Fibroblast of lung (primary cell): ENCODE measurements at regions not wholly inside any gene's neighbourhood (a gene's known extent, or its start where the extent isn't known, plus 50 kb on each side); places are given as distances from the start of the nearest gene placed in this dataset.

Source experiments
- DNase-seq, 2 donors: peaks; one replicate each; pipeline versions ENCODE4 v3.0.0 to v3.0.0-alpha.2; 2010; ENCODE audit warnings: low read depth in 2 of 2
- H2AFZ ChIP-seq: 2 replicates; pipeline ENCODE4 v1.5.1; 2012; ENCODE audit warnings: low read length, control low read depth, inconsistent platforms
- H3K27ac ChIP-seq: 2 replicates; pipeline ENCODE4 v1.5.1; 2011; ENCODE audit warnings: low read length, control low read depth; ENCODE audit not compliant: insufficient read depth
- H3K27me3 ChIP-seq: 2 replicates; pipeline ENCODE4 v1.5.1; 2011; ENCODE audit warnings: mild to moderate bottlenecking, low read length; ENCODE audit not compliant: control insufficient read depth, insufficient read depth
- H3K36me3 ChIP-seq: 2 replicates; pipeline ENCODE4 v1.5.1; 2011; ENCODE audit warnings: low read length; ENCODE audit not compliant: control insufficient read depth, insufficient read depth
- H3K4me1 ChIP-seq: 2 replicates; pipeline ENCODE4 v1.5.1; 2011; ENCODE audit warnings: low read length; ENCODE audit not compliant: control insufficient read depth, insufficient read depth; ENCODE audit errors: extremely low read depth
- H3K4me2 ChIP-seq: 2 replicates; pipeline ENCODE4 v1.5.1; 2011; ENCODE audit warnings: low read length, control low read depth; ENCODE audit not compliant: insufficient read depth; ENCODE audit errors: extremely low read depth
- H3K4me3 ChIP-seq, 4 experiments: fragments of 200-600 bp in 1 of 4; sonication (generic) in 1 of 4; replicated peaks in 1 of 4; 2 replicates each; pipeline ENCODE4 v1.5.1; 2011 to 2016; ENCODE audit warnings: low read length in 4 of 4, low read depth in 3 of 4, mild to moderate bottlenecking in 3 of 4, control low read depth in 2 of 4, inconsistent platforms in 1 of 4, mixed read lengths in 1 of 4; ENCODE audit not compliant: insufficient read depth in 1 of 4; ENCODE audit errors: control extremely low read depth in 1 of 4
- H3K79me2 ChIP-seq: 2 replicates; pipeline ENCODE4 v1.5.1; 2012; ENCODE audit warnings: mild to moderate bottlenecking, low read length, inconsistent platforms; ENCODE audit not compliant: control insufficient read depth, insufficient read depth
- H3K9ac ChIP-seq: 2 replicates; pipeline ENCODE4 v1.5.1; 2011; ENCODE audit warnings: mild to moderate bottlenecking, low read length, control low read depth; ENCODE audit not compliant: insufficient read depth
- H3K9me3 ChIP-seq: 2 replicates; pipeline ENCODE4 v1.5.1; 2012; ENCODE audit warnings: low read depth, low read length; ENCODE audit not compliant: control insufficient read depth, insufficient read depth
- H4K20me1 ChIP-seq: 2 replicates; pipeline ENCODE4 v1.5.1; 2011; ENCODE audit warnings: low read length; ENCODE audit not compliant: control insufficient read depth, insufficient read depth; ENCODE audit errors: extremely low read depth
- EZH2 ChIP-seq: IDR thresholded peaks from 2 replicates; pipeline ENCODE4 v1.5.1; 2012; ENCODE audit warnings: low read length, control low read depth, mild to moderate bottlenecking; ENCODE audit errors: missing control alignments
- TF ChIP-seq, protein P1 (sequence below), 2 donors: IDR thresholded peaks in 1 of 2; conservative IDR thresholded peaks in 1 of 2; 1 replicate in 1 of 2; 2 replicates in 1 of 2; pipeline ENCODE4 v1.5.1; 2011 to 2012; ENCODE audit warnings: low read length in 2 of 2, control low read depth in 1 of 2, inconsistent platforms in 1 of 2, low read depth in 1 of 2, mild to moderate bottlenecking in 1 of 2

DNA sequence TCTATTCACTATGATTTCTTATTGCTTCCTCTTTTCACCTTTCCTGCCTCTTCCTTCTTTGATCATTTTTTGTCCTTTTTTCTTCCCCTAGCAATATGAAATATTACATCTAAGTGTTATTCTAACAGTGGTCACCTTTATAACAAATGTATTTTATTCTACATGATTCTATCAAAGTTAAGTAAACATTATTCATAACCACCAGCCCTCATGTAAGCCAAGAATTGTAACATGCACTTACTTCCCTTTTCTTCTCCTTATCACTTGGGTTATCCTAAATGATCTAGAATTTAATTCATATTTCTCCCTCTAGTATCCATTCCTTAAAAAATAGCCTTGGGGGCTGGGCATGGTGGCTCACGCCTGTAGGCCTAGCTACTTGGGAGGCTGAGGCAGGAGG, 88.3 kb upstream of the SLC22A23 start:
- Histone ChIP-seq H3K4me1 (no peaks in the 10 kb centered on the region), H2AFZ (no peak overlapping the region), H4K20me1 (no peaks in the 10 kb centered on the region), H3K27ac (no peak overlapping the region), H3K27me3 (peaks cover 2% of the 10 kb centered on the region), H3K9ac (no peak overlapping the region), H3K9me3 (no peaks in the 10 kb centered on the region), H3K4me2 (no peak overlapping the region), H3K79me2 (no peaks in the 10 kb centered on the region), H3K4me3 (no peak overlapping the region), H3K36me3 (no peaks in the 10 kb centered on the region)
- TF ChIP-seq, protein P1, sequence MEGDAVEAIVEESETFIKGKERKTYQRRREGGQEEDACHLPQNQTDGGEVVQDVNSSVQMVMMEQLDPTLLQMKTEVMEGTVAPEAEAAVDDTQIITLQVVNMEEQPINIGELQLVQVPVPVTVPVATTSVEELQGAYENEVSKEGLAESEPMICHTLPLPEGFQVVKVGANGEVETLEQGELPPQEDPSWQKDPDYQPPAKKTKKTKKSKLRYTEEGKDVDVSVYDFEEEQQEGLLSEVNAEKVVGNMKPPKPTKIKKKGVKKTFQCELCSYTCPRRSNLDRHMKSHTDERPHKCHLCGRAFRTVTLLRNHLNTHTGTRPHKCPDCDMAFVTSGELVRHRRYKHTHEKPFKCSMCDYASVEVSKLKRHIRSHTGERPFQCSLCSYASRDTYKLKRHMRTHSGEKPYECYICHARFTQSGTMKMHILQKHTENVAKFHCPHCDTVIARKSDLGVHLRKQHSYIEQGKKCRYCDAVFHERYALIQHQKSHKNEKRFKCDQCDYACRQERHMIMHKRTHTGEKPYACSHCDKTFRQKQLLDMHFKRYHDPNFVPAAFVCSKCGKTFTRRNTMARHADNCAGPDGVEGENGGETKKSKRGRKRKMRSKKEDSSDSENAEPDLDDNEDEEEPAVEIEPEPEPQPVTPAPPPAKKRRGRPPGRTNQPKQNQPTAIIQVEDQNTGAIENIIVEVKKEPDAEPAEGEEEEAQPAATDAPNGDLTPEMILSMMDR (conservative IDR thresholded peaks at IDR 0.05 in 1 of 2, IDR thresholded peaks at IDR 0.05 in 1 of 2; ENCODE audit: low read depth in 1 of 2, low read length in 2 of 2): no peak
- DNase-seq: no peak

DNA sequence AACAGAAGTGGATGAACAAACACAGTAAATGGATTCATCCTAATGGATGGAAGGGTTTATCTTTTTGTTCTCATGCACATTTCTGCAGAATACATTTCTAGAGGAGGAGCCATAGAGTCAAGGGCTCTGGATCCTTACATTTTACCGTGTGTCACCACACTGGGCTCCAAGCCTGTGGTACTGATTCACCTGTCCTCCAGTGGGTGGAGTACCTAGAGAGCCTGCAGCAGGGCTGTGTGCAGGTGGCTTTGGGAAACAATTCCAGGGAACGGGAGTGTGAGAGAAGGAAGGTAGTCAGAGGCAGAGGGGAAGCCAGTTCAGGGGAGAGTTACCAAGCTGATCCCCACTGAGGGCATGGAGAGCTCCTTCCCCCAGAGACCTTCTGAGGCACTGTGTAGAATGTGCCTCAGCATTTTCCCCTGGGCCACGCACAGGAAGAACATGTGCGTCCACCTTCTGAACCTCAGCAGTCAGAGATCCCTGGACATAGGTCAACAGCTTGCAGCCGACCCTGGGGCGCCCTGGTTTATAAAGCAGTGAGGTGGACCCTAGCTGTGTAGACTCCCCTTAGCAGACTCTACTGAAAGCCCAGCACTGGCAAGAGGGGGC, 85.3 kb upstream of the SLC22A23 start:
- no peak for DNase-seq
- no peaks in the 10 kb centered on the region for H4K20me1 ChIP-seq
- no peaks in the 10 kb centered on the region for H3K79me2 ChIP-seq
- H3K9me3 ChIP-seq: no peaks in the 10 kb centered on the region
- H3K4me3 ChIP-seq: no peak overlapping the region
- H3K9ac ChIP-seq: no peak overlapping the region
- no peaks in the 10 kb centered on the region for H3K4me1 ChIP-seq
- H3K4me2 ChIP-seq: no peak overlapping the region
- no peaks in the 10 kb centered on the region for H3K36me3 ChIP-seq
- TF ChIP-seq EZH2: no peak
- TF ChIP-seq, protein P1 (conservative IDR thresholded peaks at IDR 0.05 in 1 of 2, IDR thresholded peaks at IDR 0.05 in 1 of 2; ENCODE audit: low read depth in 1 of 2, low read length in 2 of 2): no peak
- H3K27me3 ChIP-seq: peaks cover 10% of the 10 kb centered on the region
- H3K27ac ChIP-seq: no peak overlapping the region
- no peak overlapping the region for H2AFZ ChIP-seq

DNA sequence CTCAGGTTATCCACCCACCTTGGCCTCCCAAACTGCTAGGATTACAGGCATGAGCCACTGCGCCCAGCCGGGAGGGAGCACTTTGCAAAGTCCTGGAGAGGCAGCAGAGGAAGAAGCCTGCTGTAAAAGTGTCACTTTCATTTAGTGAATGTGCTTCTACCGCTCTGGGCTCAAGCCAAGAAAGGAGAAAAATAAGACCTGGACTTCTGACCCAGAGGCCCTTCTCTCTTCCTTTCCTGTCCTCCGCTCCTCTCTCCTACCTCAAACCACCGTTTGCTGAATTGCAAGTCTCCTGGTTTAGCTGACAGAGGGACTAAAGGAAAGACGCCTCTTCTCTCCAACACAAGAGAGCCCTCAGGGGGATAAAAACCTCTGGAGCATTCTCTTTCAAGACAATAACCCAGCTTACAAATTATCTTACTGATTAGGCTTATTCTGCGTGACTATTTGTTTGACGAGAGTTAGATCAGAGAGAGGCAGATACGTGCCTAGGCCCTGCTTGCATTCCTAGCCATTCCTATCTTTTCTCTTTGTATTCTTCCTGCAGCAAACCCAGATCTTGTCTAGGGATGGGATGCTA, 84.2 kb upstream of the SLC22A23 start:
- no peak overlapping the region for H3K4me3 ChIP-seq
- H3K4me1 ChIP-seq: no peaks in the 10 kb centered on the region
- DNase-seq: no peak
- H3K79me2 ChIP-seq: no peaks in the 10 kb centered on the region
- no peaks in the 10 kb centered on the region for H3K9me3 ChIP-seq
- no peaks in the 10 kb centered on the region for H3K36me3 ChIP-seq
- peaks cover 8% of the 10 kb centered on the region for H3K27me3 ChIP-seq
- H4K20me1 ChIP-seq: no peaks in the 10 kb centered on the region
- H3K4me2 ChIP-seq: no peak overlapping the region
- no peak overlapping the region for H2AFZ ChIP-seq
- no peak overlapping the region for H3K9ac ChIP-seq
- TF ChIP-seq, protein P1 (conservative IDR thresholded peaks at IDR 0.05 in 1 of 2, IDR thresholded peaks at IDR 0.05 in 1 of 2; ENCODE audit: low read depth in 1 of 2, low read length in 2 of 2): no peak
- TF ChIP-seq EZH2: no peak
- no peak overlapping the region for H3K27ac ChIP-seq
